PC-3 (cell line): ENCODE measurements at regions not wholly inside any gene's neighbourhood (a gene's known extent, or its start where the extent isn't known, plus 50 kb on each side); places are given as distances from the start of the nearest gene placed in this dataset.

Source experiments
- CTCF ChIP-seq: fragments of 300-600 bp; sonication (generic); conservative IDR thresholded peaks from 2 replicates; pipeline ENCODE4 v1.5.1; 2017; ENCODE audit warnings: antibody characterized with exemption, low read depth, mild to moderate bottlenecking, low read length
- EZH2 ChIP-seq: fragments of 300-600 bp; sonication (generic); IDR thresholded peaks from one replicate; pipeline ENCODE4 v1.6.1; 2017; ENCODE audit warnings: antibody characterized with exemption, mild to moderate bottlenecking, low read length; ENCODE audit not compliant: unreplicated experiment
- EZH2phosphoT487 ChIP-seq: fragments of 300-600 bp; sonication (generic); IDR thresholded peaks from 2 replicates; pipeline ENCODE4 v1.6.1; 2018; ENCODE audit warnings: mild to moderate bottlenecking, antibody characterized with exemption, low read length, borderline replicate concordance

DNA sequence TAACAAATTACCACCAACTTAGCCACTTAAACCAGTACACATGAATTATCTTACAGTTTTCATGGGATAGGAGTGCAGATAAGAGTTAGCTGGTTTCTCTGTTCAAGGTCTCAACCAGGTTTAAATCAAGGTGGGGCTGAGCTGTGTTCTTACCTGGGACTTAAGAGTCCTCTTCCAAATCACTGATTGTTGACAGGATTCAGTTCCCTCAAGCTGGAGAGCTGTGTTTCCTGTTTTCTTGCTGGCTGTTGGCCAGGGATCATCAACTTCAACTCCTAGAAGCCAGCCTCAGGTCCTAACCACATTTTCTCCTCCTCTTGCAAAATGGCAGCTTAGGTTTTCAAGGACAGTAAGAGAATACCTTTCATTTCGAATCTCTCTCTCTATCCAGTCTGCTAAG, 123.8 kb upstream of the CHRM3 start:
- TF ChIP-seq CTCF, result no peak
- TF ChIP-seq EZH2phosphoT487, result no peak
- TF ChIP-seq EZH2, result no peak
